T-helper 17 cell (primary cell): ENCODE measurements at regions not wholly inside any gene's neighbourhood (a gene's known extent, or its start where the extent isn't known, plus 50 kb on each side); places are given as distances from the start of the nearest gene placed in this dataset.
"Not testable (repeated sequence)": the region's sequence is repeated elsewhere in the genome, so short reads cannot be mapped to it uniquely, and the experiment has no call there.

Source experiments
- ATAC-seq: fragments of 150-1000 bp; cut with Tn5 transposase; 2 replicates; pipeline ENCODE4 v1.10.0; 2021; ENCODE audit warnings: mild to moderate bottlenecking, moderate library complexity
- DNase-seq, 3 donors: peaks; one replicate each; pipeline versions ENCODE4 v3.0.0 to v3.0.0-alpha.2; 2020 to 2021
- H3K9me3 ChIP-seq: one replicate; pipeline ENCODE4 v1.7.0; 2013; ENCODE audit warnings: low read length, mild to moderate bottlenecking; ENCODE audit not compliant: control insufficient read depth, poor library complexity, severe bottlenecking
- H3K27ac Mint-ChIP-seq: one replicate; pipeline ENCODE4 v1.8.0; 2022; ENCODE audit warnings: mild to moderate bottlenecking, moderate library complexity, mixed read lengths
- H3K27me3 Mint-ChIP-seq: one replicate; pipeline ENCODE4 v1.8.0; 2022; ENCODE audit warnings: mixed read lengths
- H3K36me3 Mint-ChIP-seq: one replicate; pipeline ENCODE4 v1.8.0; 2022; ENCODE audit warnings: low read depth, mixed read lengths
- H3K4me1 Mint-ChIP-seq: one replicate; pipeline ENCODE4 v1.8.0; 2022; ENCODE audit warnings: mild to moderate bottlenecking, mixed read lengths
- H3K4me3 Mint-ChIP-seq: one replicate; pipeline ENCODE4 v1.8.0; 2022; ENCODE audit warnings: mild to moderate bottlenecking, moderate library complexity, mixed read lengths

- Mint-ChIP-seq H3K27me3 (peaks cover 49% of the 10 kb centered on the region), H3K4me3 (no peak overlapping the region), H3K4me1 (peaks cover 2% of the 10 kb centered on the region), H3K27ac (no peak overlapping the region), H3K36me3 (no peaks in the 10 kb centered on the region)
- no peak for ATAC-seq
- no peaks in the 10 kb centered on the region for H3K9me3 ChIP-seq
- no peak for DNase-seq
Observed at GRCh38 chr11:45411228-45411946, 125.2 kb upstream of the SYT13 start.

DNA sequence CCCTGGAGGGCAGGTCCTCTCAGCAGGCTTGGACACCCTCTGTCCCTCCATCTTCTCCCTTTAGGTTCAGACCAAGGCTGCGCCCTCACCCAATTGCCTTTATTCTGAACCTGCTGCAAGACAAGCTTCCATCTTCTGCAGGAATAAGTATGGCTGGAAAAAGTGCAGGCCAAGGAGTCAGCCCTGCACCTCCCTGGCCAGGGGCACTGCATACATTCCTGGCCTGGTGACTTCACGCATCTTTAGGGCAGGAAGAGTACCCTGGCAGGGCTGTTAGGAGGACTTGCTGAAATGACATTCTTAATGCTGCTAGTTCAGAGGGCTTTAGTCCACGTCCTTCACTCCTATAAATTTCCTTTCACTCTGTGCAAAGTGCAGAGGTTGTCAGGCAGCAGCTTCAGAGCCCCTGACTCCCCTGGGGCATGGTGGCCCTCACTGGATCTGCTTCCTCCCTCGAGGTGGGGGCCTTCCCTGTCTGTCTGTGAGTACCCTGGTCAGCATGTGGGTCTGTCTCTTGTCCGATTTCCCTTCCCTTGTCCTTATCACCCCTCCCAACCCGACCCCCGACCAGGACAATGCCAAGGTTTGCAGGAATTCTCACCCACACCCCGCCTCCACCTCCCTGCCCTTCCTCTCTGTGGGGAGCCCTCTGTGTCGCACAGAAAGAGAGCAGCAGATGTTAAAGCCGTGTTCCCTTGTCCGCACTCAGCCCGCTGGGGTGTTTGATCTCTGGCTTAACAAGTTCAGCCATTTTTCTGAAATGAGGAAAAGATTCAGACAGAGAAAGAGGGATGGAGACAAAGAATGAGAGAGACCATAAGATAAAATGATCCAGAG is 124.5 kb upstream of the SYT13 start:
- no peak for DNase-seq
- Mint-ChIP-seq H3K4me3 (no peak overlapping the region), H3K27me3 (peaks cover 49% of the 10 kb centered on the region), H3K36me3 (no peaks in the 10 kb centered on the region), H3K27ac (peak overlapping the region; percentile 69), H3K4me1 (peaks cover 2% of the 10 kb centered on the region)
- no peak for ATAC-seq
- H3K9me3 ChIP-seq: no peaks in the 10 kb centered on the region

DNA sequence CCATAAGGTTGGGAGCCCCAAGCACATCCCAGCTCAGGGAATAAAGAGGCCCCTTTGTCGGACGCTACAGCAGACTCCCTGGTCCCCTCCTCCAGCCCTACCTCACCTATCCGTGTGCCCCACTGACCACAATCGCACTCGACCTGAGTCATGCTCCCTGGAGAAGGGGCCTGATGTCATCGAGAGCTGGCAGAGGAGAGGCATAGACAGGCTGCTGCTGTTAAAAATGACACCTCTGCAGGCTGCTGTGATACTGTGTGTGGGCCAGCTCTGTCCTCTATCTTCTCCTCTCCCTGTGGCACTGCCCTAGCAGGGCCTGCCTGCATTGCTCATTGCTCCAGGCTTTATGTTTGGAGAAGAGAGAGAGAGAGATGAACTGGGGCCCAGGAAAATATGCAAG is 123.4 kb upstream of the SYT13 start:
- peak overlapping the region; percentile 69 for H3K27ac Mint-ChIP-seq
- H3K9me3 ChIP-seq: no peaks in the 10 kb centered on the region
- H3K4me1 Mint-ChIP-seq: peaks cover 2% of the 10 kb centered on the region
- H3K4me3 Mint-ChIP-seq: no peak overlapping the region
- peaks cover under 1% of the 10 kb centered on the region for H3K36me3 Mint-ChIP-seq
- H3K27me3 Mint-ChIP-seq: peaks cover 57% of the 10 kb centered on the region
- ATAC-seq (no peak), DNase-seq (no peak)

- no peaks in the 10 kb centered on the region for H3K9me3 ChIP-seq
- DNase-seq (no peak), ATAC-seq (no peak)
- Mint-ChIP-seq H3K27ac (no peak overlapping the region), H3K27me3 (peaks cover 51% of the 10 kb centered on the region), H3K36me3 (peaks cover 5% of the 10 kb centered on the region), H3K4me3 (no peak overlapping the region), H3K4me1 (peaks cover 2% of the 10 kb centered on the region)
Observed at GRCh38 chr11:45407226-45407625, 121.1 kb upstream of the SYT13 start.

DNA sequence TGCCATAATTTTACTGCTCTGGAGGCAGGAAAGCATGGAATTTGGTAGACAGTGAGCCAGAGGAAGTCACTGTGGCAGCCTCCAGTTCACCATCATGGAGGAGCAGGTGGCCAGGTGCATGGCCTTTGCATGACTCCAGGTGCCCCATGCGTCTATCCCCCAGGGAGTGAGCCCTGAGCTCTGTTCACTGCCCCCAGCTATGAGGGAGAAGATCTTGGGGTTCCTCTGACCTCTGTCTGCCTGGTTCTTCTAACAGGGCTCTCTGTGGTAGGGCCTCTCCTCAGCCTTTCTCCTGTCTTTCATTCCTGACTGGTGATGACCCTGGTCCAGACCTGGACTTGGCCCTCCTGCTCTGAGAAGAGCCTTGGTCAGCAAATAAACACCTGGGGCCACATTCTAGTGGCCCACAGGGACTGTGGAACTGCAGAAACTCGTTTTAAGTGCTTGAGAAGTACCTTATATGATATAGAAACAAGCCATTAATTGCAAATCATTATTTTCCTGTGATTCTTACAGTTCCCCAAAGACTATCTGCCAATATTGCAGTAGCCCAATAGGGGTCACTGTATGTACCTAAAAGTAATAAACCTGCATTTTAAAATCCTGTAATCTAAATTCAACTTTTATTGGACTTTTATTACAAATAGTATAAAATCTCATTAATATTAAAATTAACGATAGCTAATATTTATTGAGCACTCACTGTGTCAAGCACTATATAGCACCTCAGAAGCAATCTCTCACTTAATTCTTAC is 120.0 kb upstream of the SYT13 start:
- ATAC-seq (no peak), DNase-seq (no peak)
- H3K9me3 ChIP-seq: no peaks in the 10 kb centered on the region
- Mint-ChIP-seq H3K36me3 (peaks cover 5% of the 10 kb centered on the region), H3K4me3 (no peak overlapping the region), H3K4me1 (peaks cover 2% of the 10 kb centered on the region), H3K27ac (no peak overlapping the region), H3K27me3 (peaks cover 45% of the 10 kb centered on the region)

DNA sequence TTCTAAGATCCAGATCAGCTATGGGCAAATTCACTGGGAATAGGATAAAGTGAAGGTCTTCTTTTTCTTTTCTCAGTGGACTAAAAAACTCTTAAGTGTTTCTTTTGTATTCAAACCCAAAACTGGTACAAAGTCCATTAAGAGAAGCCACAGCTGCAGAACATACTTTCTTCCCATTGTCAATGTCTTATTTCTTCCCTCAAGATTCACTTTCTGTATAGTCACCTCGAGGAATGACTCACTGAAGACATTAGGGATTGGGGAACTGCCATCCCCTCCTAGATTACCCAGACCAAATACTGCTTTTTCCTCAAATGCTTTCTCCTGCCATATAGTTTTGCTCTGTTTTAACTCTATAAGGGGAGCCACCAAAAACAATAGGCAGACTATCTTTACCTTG is 117.4 kb upstream of the SYT13 start:
- H3K36me3 Mint-ChIP-seq, DNase-seq, H3K9me3 ChIP-seq, H3K4me3 Mint-ChIP-seq, H3K4me1 Mint-ChIP-seq, H3K27ac Mint-ChIP-seq, ATAC-seq: not testable (repeated sequence)
- H3K27me3 Mint-ChIP-seq: peaks cover 54% of the 10 kb centered on the region

DNA sequence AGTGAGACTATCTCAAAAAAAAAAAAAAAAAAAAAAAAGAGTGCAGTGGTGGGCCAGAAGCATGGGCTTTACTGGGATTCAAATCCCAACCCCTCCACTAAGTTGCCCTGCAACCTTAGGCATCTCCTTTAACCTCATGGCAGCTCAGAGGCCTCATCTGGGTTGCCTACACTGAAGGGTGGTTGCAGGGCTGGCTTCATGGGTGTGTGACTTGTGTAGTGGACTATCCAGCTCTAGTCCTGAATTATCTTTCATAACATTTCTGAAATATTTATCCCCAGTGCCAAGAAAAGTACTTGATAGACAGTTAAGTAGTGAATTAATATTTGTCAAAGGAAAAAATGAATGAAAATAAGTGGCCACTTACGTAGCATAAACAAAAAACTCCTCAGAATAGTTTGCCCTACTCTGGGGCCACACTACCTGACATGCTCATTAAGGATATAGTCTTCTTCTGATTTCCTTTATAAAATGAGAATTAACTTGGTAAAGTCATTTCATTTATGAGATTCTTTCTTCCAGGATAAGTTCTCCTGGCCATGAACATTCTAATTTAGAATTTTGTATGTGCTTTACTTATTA is 116.0 kb upstream of the SYT13 start:
- Mint-ChIP-seq H3K4me1 (peaks cover 2% of the 10 kb centered on the region), H3K27me3 (peaks cover 44% of the 10 kb centered on the region), H3K36me3 (peaks cover 5% of the 10 kb centered on the region), H3K4me3 (no peak overlapping the region), H3K27ac (no peak overlapping the region)
- ATAC-seq: no peak
- H3K9me3 ChIP-seq: no peaks in the 10 kb centered on the region
- no peak for DNase-seq

GRCh38 chr11:45400591-45400990 is 114.5 kb upstream of the SYT13 start:
- Mint-ChIP-seq H3K36me3 (peaks cover 5% of the 10 kb centered on the region), H3K4me3 (no peak overlapping the region), H3K4me1 (peaks cover 2% of the 10 kb centered on the region), H3K27me3 (peaks cover 51% of the 10 kb centered on the region), H3K27ac (no peak overlapping the region)
- ATAC-seq (no peak), DNase-seq (no peak)
- no peaks in the 10 kb centered on the region for H3K9me3 ChIP-seq

GRCh38 chr11:45399166-45399565 is 113.0 kb upstream of the SYT13 start:
- no peak for ATAC-seq
- Mint-ChIP-seq H3K4me1 (peaks cover 2% of the 10 kb centered on the region), H3K27ac (no peak overlapping the region), H3K27me3 (peaks cover 45% of the 10 kb centered on the region), H3K4me3 (no peak overlapping the region), H3K36me3 (peaks cover 2% of the 10 kb centered on the region)
- no peak for DNase-seq
- no peaks in the 10 kb centered on the region for H3K9me3 ChIP-seq

- Mint-ChIP-seq H3K27ac (no peak overlapping the region), H3K4me3 (no peak overlapping the region), H3K36me3 (no peaks in the 10 kb centered on the region), H3K4me1 (peaks cover 2% of the 10 kb centered on the region), H3K27me3 (peaks cover 47% of the 10 kb centered on the region)
- no peaks in the 10 kb centered on the region for H3K9me3 ChIP-seq
- DNase-seq: no peak
- ATAC-seq: no peak
Observed at GRCh38 chr11:45398325-45398724, 112.2 kb upstream of the SYT13 start.

DNA sequence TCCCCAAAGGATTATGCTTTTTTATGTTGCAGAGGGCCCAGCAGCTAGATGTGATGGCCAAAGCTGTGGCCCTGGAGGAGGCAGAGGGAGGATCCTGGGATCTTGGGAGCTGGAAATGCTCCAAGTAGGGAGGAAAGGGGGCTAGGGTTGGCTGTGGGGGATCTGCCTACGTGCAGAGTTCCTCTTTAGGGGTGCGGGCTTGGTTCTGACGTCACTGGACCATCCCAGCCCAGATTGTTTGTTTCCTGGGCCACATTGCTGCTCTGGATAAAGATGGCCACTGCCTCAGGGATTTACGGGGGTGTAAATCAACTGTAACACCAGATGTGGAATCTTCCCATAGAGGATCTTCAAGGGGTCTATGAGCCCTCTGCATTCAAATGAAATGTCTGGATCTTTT is 110.3 kb upstream of the SYT13 start:
- Mint-ChIP-seq H3K27ac (no peak overlapping the region), H3K27me3 (peaks cover 55% of the 10 kb centered on the region), H3K36me3 (no peaks in the 10 kb centered on the region), H3K4me3 (no peak overlapping the region), H3K4me1 (peaks cover 2% of the 10 kb centered on the region)
- ATAC-seq: no peak
- no peak for DNase-seq
- H3K9me3 ChIP-seq: no peaks in the 10 kb centered on the region

DNA sequence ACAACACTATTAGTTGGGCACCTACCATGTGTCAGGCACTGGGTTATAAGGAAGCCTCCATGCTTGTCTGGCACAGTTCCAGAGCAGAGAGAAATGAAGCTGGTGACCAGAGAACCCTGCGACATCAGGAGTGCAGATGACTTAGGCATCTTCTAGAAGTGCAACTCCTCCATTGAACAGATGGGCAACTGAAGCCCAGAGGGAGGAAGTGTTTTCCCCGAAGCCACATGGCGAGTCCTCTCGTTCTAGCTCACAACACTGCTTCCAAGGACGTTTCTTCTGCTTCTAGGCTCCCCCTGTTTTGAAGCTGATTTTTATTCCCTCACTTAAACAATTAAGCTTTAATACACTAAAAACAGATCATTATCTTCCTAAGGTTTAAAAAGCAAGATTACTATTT is 109.8 kb upstream of the SYT13 start:
- Mint-ChIP-seq H3K4me3 (no peak overlapping the region), H3K36me3 (no peaks in the 10 kb centered on the region), H3K27ac (no peak overlapping the region), H3K4me1 (peaks cover 2% of the 10 kb centered on the region), H3K27me3 (peaks cover 50% of the 10 kb centered on the region)
- H3K9me3 ChIP-seq: no peaks in the 10 kb centered on the region
- ATAC-seq: no peak
- DNase-seq: no peak

DNA sequence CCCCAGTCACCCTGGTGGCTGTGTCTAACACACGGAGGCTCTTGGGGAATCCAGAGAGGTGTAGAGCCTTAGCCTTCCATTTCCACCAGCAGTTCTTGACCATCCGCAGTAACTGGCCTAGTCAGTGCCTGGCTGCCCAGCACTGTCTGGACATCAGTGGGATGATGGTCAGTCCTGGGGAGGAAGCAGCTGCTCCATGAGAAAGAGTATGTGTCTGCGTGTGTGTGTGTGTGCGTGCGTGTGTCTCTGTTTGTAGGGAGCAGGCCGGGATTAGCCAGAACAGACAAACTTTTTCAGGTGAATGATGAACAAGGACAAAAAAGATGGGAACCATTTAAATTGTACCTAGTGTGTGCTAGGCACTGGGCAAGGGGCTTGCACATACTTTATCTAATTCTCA is 109.3 kb upstream of the SYT13 start:
- Mint-ChIP-seq H3K4me3 (no peak overlapping the region), H3K27ac (no peak overlapping the region), H3K27me3 (peaks cover 49% of the 10 kb centered on the region), H3K4me1 (peaks cover 2% of the 10 kb centered on the region), H3K36me3 (no peaks in the 10 kb centered on the region)
- ATAC-seq (no peak), DNase-seq (no peak)
- no peaks in the 10 kb centered on the region for H3K9me3 ChIP-seq
